Keratinocyte (primary cell): ENCODE measurements at regions not wholly inside any gene's neighbourhood (a gene's known extent, or its start where the extent isn't known, plus 50 kb on each side); places are given as distances from the start of the nearest gene placed in this dataset.
"Not testable (repeated sequence)": the region's sequence is repeated elsewhere in the genome, so short reads cannot be mapped to it uniquely, and the experiment has no call there.

Experiments used
- DNase-seq: peaks from one replicate; pipeline ENCODE4 v3.0.0-alpha.2; 2011; ENCODE audit warnings: low read depth, missing footprints, low spot score
- FAIRE-seq: peaks from 2 replicates; lab custom pipeline; 2011; peaks lifted over from hg19 to GRCh38; lab: Jason Lieb, UNC
- H2AFZ ChIP-seq: 2 replicates; pipeline ENCODE4 v1.6.0; 2012; ENCODE audit warnings: low read length, control low read depth, inconsistent platforms; ENCODE audit not compliant: control insufficient read depth
- H3K27ac ChIP-seq: 2 replicates; pipeline ENCODE4 v1.5.1; 2011; ENCODE audit warnings: low read length; ENCODE audit not compliant: control insufficient read depth, insufficient read depth
- H3K27me3 ChIP-seq: 3 replicates; pipeline ENCODE4 v1.6.0; 2011; ENCODE audit warnings: low read length; ENCODE audit not compliant: control insufficient read depth, insufficient read depth; ENCODE audit errors: extremely low read depth
- H3K36me3 ChIP-seq, 2 experiments: 2 replicates in 1 of 2; 3 replicates in 1 of 2; pipeline ENCODE4 v1.5.1; 2011; ENCODE audit warnings: low read length in 2 of 2, mild to moderate bottlenecking in 1 of 2; ENCODE audit not compliant: control insufficient read depth in 2 of 2, insufficient read depth in 2 of 2; ENCODE audit errors: extremely low read depth in 1 of 2
- H3K4me1 ChIP-seq: 3 replicates; pipeline ENCODE4 v1.5.1; 2011; ENCODE audit warnings: low read length; ENCODE audit not compliant: control insufficient read depth, insufficient read depth; ENCODE audit errors: extremely low read depth
- H3K4me2 ChIP-seq: 3 replicates; pipeline ENCODE4 v1.6.0; 2011; ENCODE audit warnings: low read depth, low read length; ENCODE audit not compliant: control insufficient read depth, insufficient read depth; ENCODE audit errors: extremely low read depth
- H3K4me3 ChIP-seq, 3 experiments: fragments of 200-600 bp in 1 of 3; sonication (generic) in 1 of 3; 2 replicates in 2 of 3; 3 replicates in 1 of 3; pipeline ENCODE4 v1.5.1; 2011 to 2016; ENCODE audit warnings: low read length in 3 of 3, mild to moderate bottlenecking in 3 of 3, control low read depth in 2 of 3, inconsistent platforms in 1 of 3, low read depth in 1 of 3, mixed read lengths in 1 of 3, mixed run types in 1 of 3, moderate library complexity in 1 of 3; ENCODE audit not compliant: control insufficient read depth in 2 of 3, insufficient read depth in 2 of 3; ENCODE audit errors: extremely low read depth in 1 of 3
- H3K79me2 ChIP-seq: 2 replicates; pipeline ENCODE4 v1.6.0; 2012; ENCODE audit warnings: low read length; ENCODE audit not compliant: control insufficient read depth, insufficient read depth
- H3K9ac ChIP-seq: 3 replicates; pipeline ENCODE4 v1.6.0; 2011; ENCODE audit warnings: low read length; ENCODE audit not compliant: control insufficient read depth, insufficient read depth; ENCODE audit errors: extremely low read depth
- H3K9me1 ChIP-seq: 3 replicates; pipeline ENCODE4 v1.6.0; 2011; ENCODE audit warnings: low read length; ENCODE audit not compliant: control insufficient read depth, insufficient read depth; ENCODE audit errors: extremely low read depth
- H3K9me3 ChIP-seq: 2 replicates; pipeline ENCODE4 v1.5.1; 2012; ENCODE audit warnings: low read depth, low read length; ENCODE audit not compliant: control insufficient read depth
- H4K20me1 ChIP-seq: 3 replicates; pipeline ENCODE4 v1.6.0; 2011; ENCODE audit warnings: low read length; ENCODE audit not compliant: control insufficient read depth, insufficient read depth; ENCODE audit errors: extremely low read depth
- EZH2 ChIP-seq: IDR thresholded peaks from one replicate; pipeline ENCODE4 v1.6.1; 2012; ENCODE audit warnings: inconsistent platforms, mild to moderate bottlenecking, low read length, moderate library complexity
- dilution Hi-C: fragments of 300-500 bp; cut with MboI; formaldehyde crosslinking; loops from one replicate; pipeline ENCODE4 v1.7.0; 2020; ENCODE audit warnings: low sequenced_read_pairs; ENCODE audit not compliant: extremely low pct_ligation_motif_present
- TF ChIP-seq, protein P1 (sequence below), 3 experiments: IDR thresholded peaks in 1 of 3; conservative IDR thresholded peaks in 1 of 3; optimal IDR thresholded peaks in 1 of 3; 2 replicates in 2 of 3; 3 replicates in 1 of 3; pipeline versions ENCODE3 to v1.5.1; 2011; ENCODE audit warnings: low read length in 3 of 3, mild to moderate bottlenecking in 3 of 3, moderate library complexity in 2 of 3, control low read depth in 1 of 3, inconsistent platforms in 1 of 3; ENCODE audit not compliant: insufficient read depth in 2 of 3; ENCODE audit errors: extremely low read depth in 1 of 3

DNA sequence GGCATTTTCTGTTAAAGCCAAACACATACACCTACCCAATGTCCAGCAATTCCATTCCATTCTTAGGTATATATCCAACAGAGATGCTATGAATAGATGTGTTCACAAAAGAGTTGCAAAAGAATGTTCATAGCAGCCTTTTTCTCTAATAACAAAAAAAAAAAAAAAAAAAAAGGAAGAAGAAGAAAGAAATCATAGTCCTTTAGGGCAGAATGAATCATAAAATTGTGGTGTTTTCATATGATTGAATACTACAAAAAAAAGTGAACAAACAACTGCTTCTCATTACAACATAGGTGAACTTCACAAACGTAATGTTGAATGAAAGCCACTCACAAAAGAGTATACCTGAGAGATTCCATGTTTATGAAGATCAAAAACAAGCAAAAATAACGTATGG, 66.8 kb upstream of the GRK3 start:
- Histone ChIP-seq H3K4me3 (no peak overlapping the region), H4K20me1 (no peaks in the 10 kb centered on the region), H3K9me3 (no peaks in the 10 kb centered on the region), H3K4me1 (no peaks in the 10 kb centered on the region), H3K9ac (no peak overlapping the region), H3K79me2 (no peaks in the 10 kb centered on the region), H3K9me1 (no peaks in the 10 kb centered on the region), H3K27ac (no peak overlapping the region), H3K36me3 (no peaks in the 10 kb centered on the region), H3K27me3 (peaks cover 4% of the 10 kb centered on the region), H3K4me2 (no peak overlapping the region), H2AFZ (no peak overlapping the region)
- TF ChIP-seq, protein P1, sequence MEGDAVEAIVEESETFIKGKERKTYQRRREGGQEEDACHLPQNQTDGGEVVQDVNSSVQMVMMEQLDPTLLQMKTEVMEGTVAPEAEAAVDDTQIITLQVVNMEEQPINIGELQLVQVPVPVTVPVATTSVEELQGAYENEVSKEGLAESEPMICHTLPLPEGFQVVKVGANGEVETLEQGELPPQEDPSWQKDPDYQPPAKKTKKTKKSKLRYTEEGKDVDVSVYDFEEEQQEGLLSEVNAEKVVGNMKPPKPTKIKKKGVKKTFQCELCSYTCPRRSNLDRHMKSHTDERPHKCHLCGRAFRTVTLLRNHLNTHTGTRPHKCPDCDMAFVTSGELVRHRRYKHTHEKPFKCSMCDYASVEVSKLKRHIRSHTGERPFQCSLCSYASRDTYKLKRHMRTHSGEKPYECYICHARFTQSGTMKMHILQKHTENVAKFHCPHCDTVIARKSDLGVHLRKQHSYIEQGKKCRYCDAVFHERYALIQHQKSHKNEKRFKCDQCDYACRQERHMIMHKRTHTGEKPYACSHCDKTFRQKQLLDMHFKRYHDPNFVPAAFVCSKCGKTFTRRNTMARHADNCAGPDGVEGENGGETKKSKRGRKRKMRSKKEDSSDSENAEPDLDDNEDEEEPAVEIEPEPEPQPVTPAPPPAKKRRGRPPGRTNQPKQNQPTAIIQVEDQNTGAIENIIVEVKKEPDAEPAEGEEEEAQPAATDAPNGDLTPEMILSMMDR (optimal IDR thresholded peaks at IDR 0.05 in 1 of 3, IDR thresholded peaks at IDR 0.05 in 1 of 3, conservative IDR thresholded peaks at IDR 0.05 in 1 of 3; ENCODE audit: extremely low read depth in 1 of 3, insufficient read depth in 2 of 3, low read length in 3 of 3) = no peak
- TF ChIP-seq EZH2 = no peak
- DNase-seq = no peak
- dilution Hi-C loops = no loop called here
- FAIRE-seq = no peak

DNA sequence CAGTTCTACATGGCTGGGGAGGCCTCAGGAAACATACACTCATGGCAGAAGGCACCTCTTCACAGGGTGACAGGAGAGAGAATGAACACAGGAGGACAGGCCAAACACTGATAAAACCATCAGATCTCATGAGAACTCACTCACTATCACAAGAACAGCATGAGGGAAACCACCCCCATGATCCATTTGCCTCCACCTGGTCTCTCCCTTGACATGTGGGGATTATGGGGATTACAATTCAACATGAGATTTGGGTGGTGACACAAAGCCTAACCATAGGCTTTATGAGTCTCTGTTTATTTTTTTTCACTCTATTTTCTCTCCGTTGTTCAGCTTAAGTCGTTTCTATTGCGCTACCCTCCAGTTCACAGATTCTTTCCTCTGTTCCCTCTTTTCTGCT, 63.8 kb upstream of the GRK3 start:
- H2AFZ ChIP-seq, H3K79me2 ChIP-seq, dilution Hi-C loops, DNase-seq, H3K9me1 ChIP-seq, H3K4me1 ChIP-seq, H3K4me3 ChIP-seq, FAIRE-seq, H4K20me1 ChIP-seq, H3K36me3 ChIP-seq, H3K4me2 ChIP-seq, H3K9ac ChIP-seq, H3K9me3 ChIP-seq, H3K27me3 ChIP-seq, H3K27ac ChIP-seq: not testable (repeated sequence)

DNA sequence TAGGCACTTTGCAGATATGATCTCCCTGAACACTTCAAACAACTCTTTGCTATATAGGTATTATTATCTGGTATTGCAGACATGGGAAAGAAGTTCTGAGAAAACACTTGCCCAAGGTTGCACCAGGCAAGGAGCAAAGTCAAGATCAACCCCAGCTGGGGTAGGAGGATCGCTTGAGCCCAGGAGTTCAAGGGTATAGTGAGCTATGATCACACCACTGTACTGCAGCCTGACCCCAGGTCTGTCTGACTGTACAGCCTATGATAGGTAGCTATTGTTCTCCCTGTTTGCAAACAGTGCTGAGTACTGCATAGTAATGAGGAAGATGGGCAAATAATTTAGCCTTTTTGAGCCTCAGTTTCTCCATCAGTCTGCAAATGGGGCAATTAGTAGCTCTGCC, 60.5 kb upstream of the GRK3 start:
- dilution Hi-C loops = not testable (repeated sequence)

More for the DNA sequence above, 60.5 kb upstream of the GRK3 start:
- not testable (repeated sequence) for H3K4me3 ChIP-seq, H2AFZ ChIP-seq, H3K27ac ChIP-seq, H3K36me3 ChIP-seq, H3K4me1 ChIP-seq, H3K27me3 ChIP-seq, H4K20me1 ChIP-seq, H3K9ac ChIP-seq, H3K9me1 ChIP-seq, H3K79me2 ChIP-seq, DNase-seq, H3K4me2 ChIP-seq, H3K9me3 ChIP-seq
- FAIRE-seq = peak; percentile 20
